ENCODE measurements at regions not wholly inside any gene's neighbourhood (a gene's known extent, or its start where the extent isn't known, plus 50 kb on each side); places are given as distances from the start of the nearest gene placed in this dataset.

DNA sequence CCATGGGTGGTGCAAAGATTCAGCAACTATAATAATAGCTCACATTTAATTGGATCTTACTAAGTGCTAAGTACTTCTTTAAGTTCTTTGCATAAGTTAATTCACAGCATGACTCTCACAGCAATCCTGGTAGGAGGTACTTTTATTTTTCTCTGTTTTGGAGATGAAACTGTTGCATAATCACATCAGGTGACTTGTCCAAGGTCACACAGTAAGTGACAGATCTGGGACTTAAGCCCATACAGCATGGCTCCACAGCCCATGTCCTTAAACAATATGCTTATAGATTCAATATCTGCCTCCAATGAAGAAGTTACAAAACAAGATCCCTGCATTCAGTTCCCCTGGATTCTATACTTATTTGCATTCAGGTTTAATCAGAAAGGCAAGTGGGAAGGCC is 171.8 kb downstream of the CNTN3 start:
- DNase-seq (ENCODE audit: extremely low spot score, unreplicated experiment), result no peak
- no peaks in the 10 kb centered on the region for H3K36me3 Mint-ChIP-seq (ENCODE audit: unreplicated experiment)
- no peaks in the 10 kb centered on the region for H3K9me3 Mint-ChIP-seq (ENCODE audit: unreplicated experiment)
- no peak overlapping the region for H3K4me3 Mint-ChIP-seq (ENCODE audit: unreplicated experiment)
- TF ChIP-seq, protein P1, sequence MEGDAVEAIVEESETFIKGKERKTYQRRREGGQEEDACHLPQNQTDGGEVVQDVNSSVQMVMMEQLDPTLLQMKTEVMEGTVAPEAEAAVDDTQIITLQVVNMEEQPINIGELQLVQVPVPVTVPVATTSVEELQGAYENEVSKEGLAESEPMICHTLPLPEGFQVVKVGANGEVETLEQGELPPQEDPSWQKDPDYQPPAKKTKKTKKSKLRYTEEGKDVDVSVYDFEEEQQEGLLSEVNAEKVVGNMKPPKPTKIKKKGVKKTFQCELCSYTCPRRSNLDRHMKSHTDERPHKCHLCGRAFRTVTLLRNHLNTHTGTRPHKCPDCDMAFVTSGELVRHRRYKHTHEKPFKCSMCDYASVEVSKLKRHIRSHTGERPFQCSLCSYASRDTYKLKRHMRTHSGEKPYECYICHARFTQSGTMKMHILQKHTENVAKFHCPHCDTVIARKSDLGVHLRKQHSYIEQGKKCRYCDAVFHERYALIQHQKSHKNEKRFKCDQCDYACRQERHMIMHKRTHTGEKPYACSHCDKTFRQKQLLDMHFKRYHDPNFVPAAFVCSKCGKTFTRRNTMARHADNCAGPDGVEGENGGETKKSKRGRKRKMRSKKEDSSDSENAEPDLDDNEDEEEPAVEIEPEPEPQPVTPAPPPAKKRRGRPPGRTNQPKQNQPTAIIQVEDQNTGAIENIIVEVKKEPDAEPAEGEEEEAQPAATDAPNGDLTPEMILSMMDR (IDR thresholded peaks at IDR 0.05), result no peak
- H3K27me3 Mint-ChIP-seq (ENCODE audit: unreplicated experiment), result no peaks in the 10 kb centered on the region
- H3K4me1 Mint-ChIP-seq (ENCODE audit: unreplicated experiment), result no peaks in the 10 kb centered on the region
- H3K27ac Mint-ChIP-seq (ENCODE audit: unreplicated experiment), result no peak overlapping the region

GRCh38 chr3:74442068-74442467 is 172.4 kb downstream of the CNTN3 start:
- TF ChIP-seq, protein P1 (IDR thresholded peaks at IDR 0.05), result no peak
- DNase-seq (ENCODE audit: extremely low spot score, unreplicated experiment), result no peak
- Mint-ChIP-seq H3K9me3 (ENCODE audit: unreplicated experiment) (no peaks in the 10 kb centered on the region), H3K4me1 (ENCODE audit: unreplicated experiment) (no peaks in the 10 kb centered on the region), H3K27me3 (ENCODE audit: unreplicated experiment) (no peaks in the 10 kb centered on the region), H3K36me3 (ENCODE audit: unreplicated experiment) (no peaks in the 10 kb centered on the region), H3K27ac (ENCODE audit: unreplicated experiment) (no peak overlapping the region), H3K4me3 (ENCODE audit: unreplicated experiment) (no peak overlapping the region)

- Mint-ChIP-seq H3K27ac (ENCODE audit: unreplicated experiment) (no peak overlapping the region), H3K36me3 (ENCODE audit: unreplicated experiment) (no peaks in the 10 kb centered on the region), H3K4me3 (ENCODE audit: unreplicated experiment) (no peak overlapping the region), H3K27me3 (ENCODE audit: unreplicated experiment) (no peaks in the 10 kb centered on the region), H3K4me1 (ENCODE audit: unreplicated experiment) (no peaks in the 10 kb centered on the region), H3K9me3 (ENCODE audit: unreplicated experiment) (no peaks in the 10 kb centered on the region)
- no peak for DNase-seq (ENCODE audit: extremely low spot score, unreplicated experiment)
- TF ChIP-seq, protein P1 (IDR thresholded peaks at IDR 0.05), result no peak
Measured at GRCh38 chr3:74436184-74436583, 178.3 kb downstream of the CNTN3 start.

DNA sequence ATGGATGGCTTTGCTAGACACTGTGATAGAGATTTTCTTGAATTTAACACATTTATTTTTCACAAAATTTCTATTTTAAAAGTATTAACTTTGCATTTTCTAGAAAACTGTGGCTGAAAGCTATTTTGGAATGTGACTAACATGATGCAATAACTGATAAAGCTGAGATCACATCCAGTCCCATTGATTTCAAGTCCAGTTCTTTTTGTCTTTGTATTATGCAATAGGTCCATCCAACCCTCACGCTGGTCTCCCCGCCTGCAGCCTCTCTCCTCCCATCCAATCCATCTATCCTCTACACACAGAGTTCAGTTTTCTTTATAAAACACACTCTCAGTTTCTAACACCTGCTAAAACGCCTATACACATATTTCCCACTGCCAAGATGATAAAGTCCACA is 178.8 kb downstream of the CNTN3 start:
- DNase-seq (ENCODE audit: extremely low spot score, unreplicated experiment), result no peak
- TF ChIP-seq, protein P1 (IDR thresholded peaks at IDR 0.05), result no peak
- H3K27me3 Mint-ChIP-seq (ENCODE audit: unreplicated experiment), result no peaks in the 10 kb centered on the region
- H3K9me3 Mint-ChIP-seq (ENCODE audit: unreplicated experiment), result no peaks in the 10 kb centered on the region
- H3K4me1 Mint-ChIP-seq (ENCODE audit: unreplicated experiment), result no peaks in the 10 kb centered on the region
- no peak overlapping the region for H3K4me3 Mint-ChIP-seq (ENCODE audit: unreplicated experiment)
- H3K36me3 Mint-ChIP-seq (ENCODE audit: unreplicated experiment), result no peaks in the 10 kb centered on the region
- H3K27ac Mint-ChIP-seq (ENCODE audit: unreplicated experiment), result no peak overlapping the region

DNA sequence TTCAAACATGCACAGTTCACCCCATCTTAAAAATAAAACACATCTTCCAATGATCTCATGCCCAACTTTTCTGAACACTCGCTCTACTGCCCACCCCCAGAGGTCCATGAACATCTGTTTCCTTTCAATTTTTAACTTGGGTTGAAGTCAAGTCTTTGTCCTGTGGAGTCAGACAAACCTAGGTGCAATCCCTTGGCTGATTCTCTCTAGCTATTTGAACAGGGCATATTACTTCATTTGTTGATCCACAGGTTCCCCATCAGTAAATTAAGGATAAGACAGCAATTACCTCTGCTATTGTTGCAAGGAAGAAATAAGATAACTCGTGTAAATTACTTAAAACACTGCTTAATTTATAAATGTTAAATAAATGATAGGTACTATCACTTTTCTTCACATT is 180.1 kb downstream of the CNTN3 start:
- Mint-ChIP-seq H3K9me3 (ENCODE audit: unreplicated experiment) (no peaks in the 10 kb centered on the region), H3K36me3 (ENCODE audit: unreplicated experiment) (no peaks in the 10 kb centered on the region), H3K27ac (ENCODE audit: unreplicated experiment) (no peak overlapping the region), H3K4me1 (ENCODE audit: unreplicated experiment) (no peaks in the 10 kb centered on the region), H3K4me3 (ENCODE audit: unreplicated experiment) (no peak overlapping the region), H3K27me3 (ENCODE audit: unreplicated experiment) (no peaks in the 10 kb centered on the region)
- TF ChIP-seq, protein P1 (IDR thresholded peaks at IDR 0.05), result no peak
- DNase-seq (ENCODE audit: extremely low spot score, unreplicated experiment), result no peak

Data from osteocyte (in vitro differentiated cells).